ENCODE measurements at regions not wholly inside any gene's neighbourhood (a gene's known extent, or its start where the extent isn't known, plus 50 kb on each side); places are given as distances from the start of the nearest gene placed in this dataset.
"Not testable (repeated sequence)": the region's sequence is repeated elsewhere in the genome, so short reads cannot be mapped to it uniquely, and the experiment has no call there.

DNA sequence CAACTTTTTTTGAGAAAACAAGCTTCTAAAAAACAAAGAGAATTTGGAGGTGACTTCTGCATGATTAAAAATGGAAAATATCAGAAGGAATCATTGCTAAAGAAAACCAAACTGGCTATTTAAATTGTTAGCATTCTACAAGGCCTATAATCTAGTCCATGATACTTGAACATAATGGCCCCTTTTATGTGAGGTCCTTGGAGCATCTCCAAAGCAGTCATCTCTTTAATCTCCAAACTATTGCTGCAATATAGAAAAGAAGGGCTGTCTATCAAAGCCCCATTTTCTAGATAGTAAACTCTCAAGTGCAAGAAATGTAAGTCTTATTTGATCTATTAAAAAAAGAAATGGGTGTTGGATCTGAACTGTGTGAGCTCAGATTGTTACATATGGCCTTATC is 615.1 kb downstream of the CENPC start:
- TF ChIP-seq GLIS3 (CRISPR knock-in tag; IDR thresholded peaks at IDR 0.05) (no peak), ZFP30 (CRISPR knock-in tag; IDR thresholded peaks at IDR 0.05) (no peak), RARB (CRISPR knock-in tag; IDR thresholded peaks at IDR 0.05) (no peak), ZFP3 (CRISPR knock-in tag; IDR thresholded peaks at IDR 0.05) (no peak), ARNTL (CRISPR knock-in tag; IDR thresholded peaks at IDR 0.05; ENCODE audit: borderline replicate concordance, low read depth) (no peak), PATZ1 (CRISPR knock-in tag; IDR thresholded peaks at IDR 0.05; ENCODE audit: borderline replicate concordance) (no peak), ZC3H10 (CRISPR knock-in tag; IDR thresholded peaks at IDR 0.05) (no peak), PPARA (CRISPR knock-in tag; IDR thresholded peaks at IDR 0.05; ENCODE audit: borderline replicate concordance) (no peak), ZNF565 (CRISPR knock-in tag; conservative IDR thresholded peaks at IDR 0.05; ENCODE audit: low read depth) (no peak), ZNF70 (CRISPR knock-in tag; IDR thresholded peaks at IDR 0.05) (no peak), CSDC2 (CRISPR knock-in tag; IDR thresholded peaks at IDR 0.05) (no peak), BACH2 (CRISPR knock-in tag; IDR thresholded peaks at IDR 0.05; ENCODE audit: borderline replicate concordance) (no peak), TCF4 (CRISPR knock-in tag; IDR thresholded peaks at IDR 0.05; ENCODE audit: borderline replicate concordance) (no peak), TOX (CRISPR knock-in tag; IDR thresholded peaks at IDR 0.05; ENCODE audit: borderline replicate concordance) (no peak), SNAI2 (CRISPR knock-in tag; IDR thresholded peaks at IDR 0.05) (no peak), TSHZ2 (CRISPR knock-in tag; IDR thresholded peaks at IDR 0.05) (no peak), CSRNP3 (CRISPR knock-in tag; IDR thresholded peaks at IDR 0.05) (no peak)
- TF ChIP-seq, protein P1, sequence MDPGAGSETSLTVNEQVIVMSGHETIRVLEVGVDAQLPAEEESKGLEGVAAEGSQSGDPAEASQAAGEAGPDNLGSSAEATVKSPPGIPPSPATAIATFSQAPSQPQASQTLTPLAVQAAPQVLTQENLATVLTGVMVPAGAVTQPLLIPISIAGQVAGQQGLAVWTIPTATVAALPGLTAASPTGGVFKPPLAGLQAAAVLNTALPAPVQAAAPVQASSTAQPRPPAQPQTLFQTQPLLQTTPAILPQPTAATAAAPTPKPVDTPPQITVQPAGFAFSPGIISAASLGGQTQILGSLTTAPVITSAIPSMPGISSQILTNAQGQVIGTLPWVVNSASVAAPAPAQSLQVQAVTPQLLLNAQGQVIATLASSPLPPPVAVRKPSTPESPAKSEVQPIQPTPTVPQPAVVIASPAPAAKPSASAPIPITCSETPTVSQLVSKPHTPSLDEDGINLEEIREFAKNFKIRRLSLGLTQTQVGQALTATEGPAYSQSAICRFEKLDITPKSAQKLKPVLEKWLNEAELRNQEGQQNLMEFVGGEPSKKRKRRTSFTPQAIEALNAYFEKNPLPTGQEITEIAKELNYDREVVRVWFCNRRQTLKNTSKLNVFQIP (CRISPR knock-in tag; IDR thresholded peaks at IDR 0.05; ENCODE audit: borderline replicate concordance, low read depth): no peak
- TF ChIP-seq, protein P2, sequence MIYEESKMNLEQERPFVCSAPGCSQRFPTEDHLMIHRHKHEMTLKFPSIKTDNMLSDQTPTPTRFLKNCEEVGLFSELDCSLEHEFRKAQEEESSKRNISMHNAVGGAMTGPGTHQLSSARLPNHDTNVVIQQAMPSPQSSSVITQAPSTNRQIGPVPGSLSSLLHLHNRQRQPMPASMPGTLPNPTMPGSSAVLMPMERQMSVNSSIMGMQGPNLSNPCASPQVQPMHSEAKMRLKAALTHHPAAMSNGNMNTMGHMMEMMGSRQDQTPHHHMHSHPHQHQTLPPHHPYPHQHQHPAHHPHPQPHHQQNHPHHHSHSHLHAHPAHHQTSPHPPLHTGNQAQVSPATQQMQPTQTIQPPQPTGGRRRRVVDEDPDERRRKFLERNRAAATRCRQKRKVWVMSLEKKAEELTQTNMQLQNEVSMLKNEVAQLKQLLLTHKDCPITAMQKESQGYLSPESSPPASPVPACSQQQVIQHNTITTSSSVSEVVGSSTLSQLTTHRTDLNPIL (CRISPR knock-in tag; IDR thresholded peaks at IDR 0.05; ENCODE audit: low read depth): no peak
- ATAC-seq: no peak

DNA sequence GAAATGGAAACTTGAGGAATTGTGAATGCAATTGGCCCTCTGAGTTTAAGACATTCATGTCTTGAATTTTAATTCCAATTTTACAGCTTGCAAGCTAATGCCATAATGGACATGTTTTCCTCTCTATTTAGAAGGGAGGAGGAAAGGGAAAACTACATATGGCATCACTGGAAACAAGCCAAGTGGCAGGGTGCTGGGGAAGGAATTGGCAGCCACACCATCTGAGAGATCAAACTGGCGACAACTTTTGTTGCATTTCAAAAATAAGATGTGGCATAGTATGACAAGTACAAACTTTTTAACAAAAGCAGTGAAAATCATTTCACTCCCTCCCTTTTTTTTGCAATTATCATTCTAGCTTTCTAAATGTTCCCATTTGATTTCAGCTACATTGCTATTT is 615.6 kb downstream of the CENPC start:
- TF ChIP-seq TSHZ2 (CRISPR knock-in tag; IDR thresholded peaks at IDR 0.05): no peak
- no peak for TF ChIP-seq ZNF8 (CRISPR knock-in tag; IDR thresholded peaks at IDR 0.05)
- TF ChIP-seq ZNF565 (CRISPR knock-in tag; conservative IDR thresholded peaks at IDR 0.05; ENCODE audit: low read depth): no peak
- TF ChIP-seq CSDC2 (CRISPR knock-in tag; IDR thresholded peaks at IDR 0.05): no peak
- TF ChIP-seq OSR1 (CRISPR knock-in tag; IDR thresholded peaks at IDR 0.05): no peak
- TF ChIP-seq ZFP30 (CRISPR knock-in tag; IDR thresholded peaks at IDR 0.05): no peak
- TF ChIP-seq ARNTL (CRISPR knock-in tag; IDR thresholded peaks at IDR 0.05; ENCODE audit: borderline replicate concordance, low read depth): no peak
- TF ChIP-seq, protein P1 (CRISPR knock-in tag; IDR thresholded peaks at IDR 0.05; ENCODE audit: borderline replicate concordance, low read depth): no peak
- no peak for TF ChIP-seq BACH2 (CRISPR knock-in tag; IDR thresholded peaks at IDR 0.05; ENCODE audit: borderline replicate concordance)
- TF ChIP-seq PPARA (CRISPR knock-in tag; IDR thresholded peaks at IDR 0.05; ENCODE audit: borderline replicate concordance): no peak
- TF ChIP-seq ZNF70 (CRISPR knock-in tag; IDR thresholded peaks at IDR 0.05): no peak
- TF ChIP-seq RARB (CRISPR knock-in tag; IDR thresholded peaks at IDR 0.05): no peak
- TF ChIP-seq, protein P2 (CRISPR knock-in tag; IDR thresholded peaks at IDR 0.05; ENCODE audit: low read depth): no peak
- TF ChIP-seq GLIS3 (CRISPR knock-in tag; IDR thresholded peaks at IDR 0.05): no peak
- TF ChIP-seq TOX (CRISPR knock-in tag; IDR thresholded peaks at IDR 0.05; ENCODE audit: borderline replicate concordance): no peak
- TF ChIP-seq ZC3H10 (CRISPR knock-in tag; IDR thresholded peaks at IDR 0.05): no peak
- no peak for TF ChIP-seq ISL1 (CRISPR knock-in tag; IDR thresholded peaks at IDR 0.05)
- no peak for ATAC-seq

- ATAC-seq: not testable (repeated sequence)
These were observed 616.4 kb downstream of the CENPC start for GRCh38 chr4:66928881-66929280.
